CD4-positive, alpha-beta T cell treated with Interleukin-1 beta for 1 hour (primary cell): ENCODE measurements at regions not wholly inside any gene's neighbourhood (a gene's known extent, or its start where the extent isn't known, plus 50 kb on each side); places are given as distances from the start of the nearest gene placed in this dataset.
"Not testable (repeated sequence)": the region's sequence is repeated elsewhere in the genome, so short reads cannot be mapped to it uniquely, and the experiment has no call there.

Experiments used
- DNase-seq, 2 donors: peaks; one replicate each; pipeline ENCODE4 v3.0.0-alpha.2; 2020 to 2022

DNA sequence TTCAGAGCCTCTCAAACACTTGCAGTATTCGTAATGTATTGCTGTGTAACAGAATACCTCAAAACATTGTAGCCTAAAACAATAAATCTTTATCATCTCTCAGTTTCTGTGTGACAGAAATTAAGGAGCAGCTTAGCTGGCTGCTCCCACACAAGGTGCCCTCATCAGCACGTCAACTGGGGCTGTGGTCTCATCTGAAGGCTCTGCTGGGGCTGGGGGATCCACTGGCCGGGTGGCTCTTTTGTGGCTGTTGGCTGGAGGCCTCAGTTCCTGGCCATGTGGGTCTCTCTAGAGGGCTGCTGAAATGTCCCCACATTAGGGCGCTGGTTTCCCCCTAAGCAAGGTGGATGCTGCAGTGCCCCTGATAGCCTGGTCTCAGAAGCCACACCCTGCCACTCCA lies 113.4 kb upstream of the CIBAR2 start:
- no peak for DNase-seq

- DNase-seq: no peak
Observed at GRCh38 chr16:85227084-85227945, 115.0 kb upstream of the CIBAR2 start.

- no peak for DNase-seq
Observed at GRCh38 chr16:85227946-85228862, 115.9 kb upstream of the CIBAR2 start.

- DNase-seq: no peak
Observed at GRCh38 chr16:85228970-85229430, 116.7 kb upstream of the CIBAR2 start.

DNA sequence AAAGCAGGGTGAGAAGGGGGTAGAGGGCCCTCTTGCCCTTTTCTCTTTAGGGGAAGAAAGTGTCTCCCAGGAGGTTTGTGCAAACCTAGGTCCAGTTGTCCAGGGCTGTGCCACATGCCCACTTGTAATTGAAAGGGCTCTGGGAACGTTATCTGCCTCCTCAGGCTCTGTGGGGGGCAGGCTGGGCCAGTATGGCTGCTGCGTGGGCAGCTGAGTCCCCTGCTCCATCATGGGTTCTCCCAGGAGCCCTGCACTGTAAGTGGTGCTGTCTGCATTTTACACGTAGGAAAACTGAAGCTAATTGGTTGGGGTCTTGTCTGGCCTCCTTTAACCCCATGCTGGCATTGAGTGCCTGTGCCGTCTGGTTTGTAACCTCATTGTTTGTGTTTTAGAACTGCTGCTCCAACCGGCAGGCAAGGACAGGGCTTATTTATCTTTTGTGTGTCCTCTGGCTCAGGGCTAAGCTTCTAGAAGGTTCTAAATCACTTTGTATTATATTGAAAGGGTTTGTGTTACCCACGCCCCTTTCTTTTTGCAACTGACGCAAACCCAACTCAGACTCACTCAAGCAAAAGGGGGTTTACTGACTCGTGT lies 117.7 kb upstream of the CIBAR2 start:
- DNase-seq: no peak

GRCh38 chr16:85230764-85231383 lies 118.6 kb upstream of the CIBAR2 start:
- not testable (repeated sequence) for DNase-seq

GRCh38 chr16:85231959-85232358 lies 119.7 kb upstream of the CIBAR2 start:
- no peak for DNase-seq

- DNase-seq: no peak
Observed at GRCh38 chr16:85232369-85233142, 120.3 kb upstream of the CIBAR2 start.

- no peak for DNase-seq
Observed at GRCh38 chr16:85233516-85233915, 121.2 kb upstream of the CIBAR2 start.

- DNase-seq: no peak
Observed at GRCh38 chr16:85234310-85235204, 122.3 kb upstream of the CIBAR2 start.

DNA sequence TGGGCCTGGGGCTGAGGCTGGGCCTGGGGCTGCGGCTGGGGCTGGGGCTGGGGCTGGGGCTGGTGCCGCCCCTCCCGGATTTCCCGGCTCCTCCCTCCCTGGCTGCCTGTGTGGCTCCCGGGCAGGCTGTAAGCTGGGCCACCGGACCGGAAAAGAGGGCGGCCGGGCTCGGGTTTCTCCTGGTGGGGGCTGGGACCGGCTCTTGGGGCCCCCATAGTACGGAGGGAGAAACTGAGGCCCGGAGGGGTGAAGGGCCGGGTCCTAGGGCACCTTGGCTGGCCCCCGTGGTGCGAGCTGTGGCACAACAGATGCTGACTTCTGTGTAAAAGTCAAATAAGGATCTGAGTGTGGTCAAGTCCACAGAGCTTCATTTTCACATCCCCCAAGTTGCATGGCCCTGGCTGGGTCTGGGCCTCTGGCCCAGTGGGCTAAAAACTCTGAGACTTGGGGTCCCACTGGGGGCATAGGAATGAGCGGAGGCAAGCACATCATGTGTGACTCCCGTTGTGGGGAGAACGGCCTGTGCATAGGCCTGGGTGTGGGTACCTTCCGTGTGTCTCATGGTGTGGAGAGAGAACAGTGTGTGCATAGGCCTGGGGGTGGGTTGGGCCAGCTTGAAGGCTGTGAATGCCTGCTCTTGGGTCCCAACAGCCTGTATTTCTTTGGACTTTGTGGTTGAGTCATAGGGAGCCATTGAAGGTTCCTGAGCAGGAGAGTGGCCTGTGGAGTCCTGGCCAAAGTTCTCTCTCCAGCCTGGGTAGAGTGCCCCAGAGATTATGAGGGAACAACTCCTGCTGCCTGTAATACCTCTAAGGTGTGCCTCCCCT lies 123.9 kb upstream of the CIBAR2 start:
- DNase-seq: no peak

DNA sequence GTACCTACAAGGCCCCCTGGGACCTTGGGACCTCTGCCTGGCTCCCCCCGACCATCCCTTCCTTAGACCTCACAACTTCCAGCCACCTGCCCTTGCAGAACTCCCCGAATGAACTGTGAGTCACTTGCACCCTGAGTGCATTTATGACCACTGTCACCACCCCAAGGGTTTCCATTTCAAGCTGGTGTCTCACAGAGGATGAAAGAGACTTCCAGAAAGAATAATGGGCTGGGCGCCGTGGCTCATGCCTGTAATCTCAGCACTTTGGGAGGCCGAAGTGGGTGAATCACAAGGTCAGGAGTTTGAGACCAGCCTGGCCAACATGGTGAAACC lies 124.5 kb upstream of the CIBAR2 start:
- no peak for DNase-seq

DNA sequence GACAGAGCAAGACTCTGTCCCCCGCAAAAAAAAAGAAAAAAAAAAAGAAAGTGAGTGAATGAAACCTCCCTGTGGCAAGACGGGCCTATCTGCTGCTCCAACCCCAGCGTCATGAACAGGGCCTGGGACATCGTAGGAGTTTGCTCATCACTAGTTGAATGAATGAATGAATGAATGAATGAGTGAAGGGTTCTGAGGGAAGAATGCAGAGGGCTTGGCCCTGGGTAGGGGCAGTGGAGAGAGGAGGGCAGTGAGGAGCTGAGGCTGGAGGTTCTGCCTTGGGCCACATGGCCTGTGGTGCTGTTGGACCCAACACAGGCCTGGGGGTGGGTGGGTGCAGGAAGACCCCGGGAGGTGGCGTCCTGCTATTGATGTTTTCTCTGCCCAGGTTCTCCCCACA lies 125.5 kb upstream of the CIBAR2 start:
- no peak for DNase-seq

DNA sequence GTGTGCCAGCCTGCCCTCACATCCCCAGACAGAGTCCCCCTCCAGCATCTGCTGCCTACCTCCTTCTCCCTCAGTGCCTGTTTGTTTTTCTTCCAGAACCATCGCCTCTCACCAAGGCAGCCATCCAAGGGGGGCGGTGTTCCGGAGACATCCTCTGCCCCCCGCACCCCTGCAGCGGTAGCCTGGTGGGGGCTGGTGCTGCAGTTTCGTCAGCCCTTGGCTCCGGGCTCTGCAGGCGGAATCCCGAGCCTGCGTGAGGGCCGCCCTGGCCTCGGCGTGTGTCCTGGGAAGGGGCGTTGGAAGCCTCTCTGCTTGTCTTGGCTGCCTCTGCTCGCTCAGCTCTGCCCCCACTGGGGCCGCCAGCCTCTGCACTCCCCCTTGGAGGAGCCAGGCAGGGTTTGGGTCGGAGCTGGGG lies 126.0 kb upstream of the CIBAR2 start:
- no peak for DNase-seq

DNA sequence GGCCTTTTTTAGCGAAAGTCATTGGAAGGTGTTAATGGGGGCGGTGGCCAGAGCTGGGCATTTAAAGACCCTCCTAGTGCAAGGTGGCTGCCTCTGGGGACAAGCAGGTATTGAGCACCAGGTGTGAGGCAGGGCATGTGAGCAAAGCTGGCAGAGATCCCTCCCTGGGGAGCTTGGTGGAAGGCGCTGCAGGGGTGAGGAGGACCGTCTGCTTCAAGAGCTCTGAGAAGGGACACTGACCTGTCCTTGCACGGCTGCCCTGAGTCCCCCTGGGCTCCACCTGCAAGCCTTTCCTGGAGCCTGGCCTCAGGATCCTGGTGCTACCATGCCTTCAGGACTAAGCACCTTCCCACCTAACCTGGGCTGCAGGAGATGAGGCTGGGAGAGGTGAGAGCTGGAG lies 127.0 kb upstream of the CIBAR2 start:
- no peak for DNase-seq

- DNase-seq: no peak
Observed at GRCh38 chr16:85239871-85240270, 127.6 kb upstream of the CIBAR2 start.

DNA sequence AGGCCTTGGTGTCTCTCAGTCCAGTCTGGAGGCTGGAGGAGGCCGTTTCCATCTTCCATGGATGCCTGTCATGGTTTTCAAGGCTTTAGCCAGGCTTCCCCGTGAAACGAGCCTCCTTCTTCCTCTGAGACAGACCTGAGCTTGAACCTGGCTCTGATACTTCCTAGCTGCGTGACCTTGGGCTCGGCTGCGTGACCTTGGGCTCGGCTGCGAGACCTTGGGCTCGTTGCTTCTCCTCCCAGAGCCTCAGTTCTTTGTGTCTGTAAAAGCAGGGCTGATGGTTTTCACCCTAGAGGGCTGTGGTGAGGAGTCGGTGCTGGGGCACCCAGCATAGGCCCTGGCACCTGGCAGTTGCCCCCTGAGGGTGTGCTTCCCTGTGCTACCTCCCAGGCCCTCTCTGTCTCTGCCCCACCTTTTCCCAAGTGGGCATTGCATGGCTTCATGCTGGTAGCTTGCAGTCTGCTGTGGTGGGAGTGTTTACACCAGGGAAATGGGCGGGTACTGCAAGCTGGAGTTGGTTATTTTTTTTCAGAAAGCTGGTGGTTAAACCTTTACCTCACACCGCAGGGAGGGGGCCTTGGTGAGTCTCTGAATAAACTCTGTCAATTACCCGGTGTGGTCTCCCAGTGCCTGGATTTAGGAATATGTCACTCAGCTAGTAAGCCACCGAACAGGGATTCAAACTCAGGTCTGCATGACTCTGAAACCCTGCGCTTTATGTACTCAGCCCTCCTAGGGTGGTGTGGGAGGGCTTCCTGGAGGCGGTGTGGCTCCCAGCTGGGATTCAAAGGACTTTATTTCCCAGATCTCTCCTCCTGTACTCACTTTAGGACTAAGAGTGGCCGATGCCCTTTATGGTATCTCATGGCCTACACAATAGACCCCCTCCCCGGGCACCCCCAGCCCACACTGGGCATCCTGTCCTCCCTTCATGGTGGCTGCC lies 129.0 kb upstream of the CIBAR2 start:
- DNase-seq: no peak

DNA sequence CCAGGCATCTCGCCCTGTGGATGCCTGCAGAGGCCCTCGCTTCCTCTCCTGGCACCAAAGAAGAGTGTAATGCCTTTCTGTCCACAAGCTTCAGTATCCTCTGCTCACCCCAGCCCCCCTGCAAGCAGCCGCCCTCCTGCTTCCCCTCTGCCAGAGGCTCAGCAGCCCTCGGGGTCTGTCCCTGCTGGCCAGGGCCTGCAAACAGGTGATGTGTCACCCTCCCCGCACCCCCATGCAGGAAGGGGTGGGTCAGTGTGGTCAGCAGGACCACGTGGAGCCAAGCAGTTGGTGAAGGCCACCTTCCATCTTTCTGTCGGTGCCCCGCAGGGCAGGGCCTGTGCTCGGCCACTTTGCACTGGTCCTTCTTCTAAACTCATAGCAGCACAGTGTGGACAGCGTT lies 129.9 kb upstream of the CIBAR2 start:
- DNase-seq: no peak

DNA sequence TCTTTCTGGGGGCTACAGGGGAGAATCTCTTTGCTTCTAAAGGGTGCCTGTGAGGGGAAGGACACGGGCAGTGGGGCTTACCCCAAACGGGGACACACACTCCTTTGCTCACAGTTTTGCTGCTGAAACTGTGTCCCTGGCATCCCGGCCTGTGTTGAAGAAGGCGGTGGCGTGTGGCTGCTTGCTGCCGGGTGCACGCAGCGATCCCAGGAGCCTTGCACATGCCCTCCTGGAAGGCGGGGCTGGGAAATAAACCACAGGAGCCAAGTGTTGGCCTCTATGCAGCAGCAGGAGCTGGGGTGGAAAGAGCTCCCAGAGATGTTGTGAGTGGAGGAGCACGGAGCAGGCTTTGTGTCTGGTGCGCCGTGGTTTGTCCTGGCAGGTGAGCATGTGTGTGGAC lies 131.0 kb upstream of the CIBAR2 start:
- no peak for DNase-seq
